ENCODE measurements at regions not wholly inside any gene's neighbourhood (a gene's known extent, or its start where the extent isn't known, plus 50 kb on each side); places are given as distances from the start of the nearest gene placed in this dataset.

GRCh38 chr1:60639287-60639686 lies 443.1 kb upstream of the NFIA start:
- ChIA-PET CTCF (interaction anchor here (1.2 kb wide), 1 partner anchor 358 kb away, joined by 3 read pairs; no protein-coding TSS in a partner anchor), POLR2A (no interaction called here)
- Histone ChIP-seq H3K4me3 (ENCODE audit: low read depth, low read length) (no peak overlapping the region), H3K27me3 (ENCODE audit: control insufficient read depth, insufficient read depth, low read length) (no peaks in the 10 kb centered on the region), H3K9me3 (ENCODE audit: control insufficient read depth, insufficient read depth, low read length) (no peaks in the 10 kb centered on the region; the same call in 1 of the 2 replicates), H3K27ac (ENCODE audit: low read depth, low read length) (no peak overlapping the region)
- TF ChIP-seq, protein P1, sequence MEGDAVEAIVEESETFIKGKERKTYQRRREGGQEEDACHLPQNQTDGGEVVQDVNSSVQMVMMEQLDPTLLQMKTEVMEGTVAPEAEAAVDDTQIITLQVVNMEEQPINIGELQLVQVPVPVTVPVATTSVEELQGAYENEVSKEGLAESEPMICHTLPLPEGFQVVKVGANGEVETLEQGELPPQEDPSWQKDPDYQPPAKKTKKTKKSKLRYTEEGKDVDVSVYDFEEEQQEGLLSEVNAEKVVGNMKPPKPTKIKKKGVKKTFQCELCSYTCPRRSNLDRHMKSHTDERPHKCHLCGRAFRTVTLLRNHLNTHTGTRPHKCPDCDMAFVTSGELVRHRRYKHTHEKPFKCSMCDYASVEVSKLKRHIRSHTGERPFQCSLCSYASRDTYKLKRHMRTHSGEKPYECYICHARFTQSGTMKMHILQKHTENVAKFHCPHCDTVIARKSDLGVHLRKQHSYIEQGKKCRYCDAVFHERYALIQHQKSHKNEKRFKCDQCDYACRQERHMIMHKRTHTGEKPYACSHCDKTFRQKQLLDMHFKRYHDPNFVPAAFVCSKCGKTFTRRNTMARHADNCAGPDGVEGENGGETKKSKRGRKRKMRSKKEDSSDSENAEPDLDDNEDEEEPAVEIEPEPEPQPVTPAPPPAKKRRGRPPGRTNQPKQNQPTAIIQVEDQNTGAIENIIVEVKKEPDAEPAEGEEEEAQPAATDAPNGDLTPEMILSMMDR (IDR thresholded peaks at IDR 0.05; ENCODE audit: low read depth, low read length): no peak
- DNase-seq (ENCODE audit: low read depth, low spot score): no peak

- Histone ChIP-seq H3K4me3 (ENCODE audit: low read depth, low read length) (no peak overlapping the region), H3K27ac (ENCODE audit: low read depth, low read length) (no peak overlapping the region), H3K9me3 (ENCODE audit: control insufficient read depth, insufficient read depth, low read length) (no peaks in the 10 kb centered on the region; the same call in 1 of the 2 replicates), H3K27me3 (ENCODE audit: control insufficient read depth, insufficient read depth, low read length) (no peaks in the 10 kb centered on the region)
- CTCF ChIA-PET: no interaction called here
- DNase-seq (ENCODE audit: low read depth, low spot score): no peak
- POLR2A ChIA-PET: no interaction called here
- TF ChIP-seq, protein P1 (IDR thresholded peaks at IDR 0.05; ENCODE audit: low read depth, low read length): no peak
Measured at GRCh38 chr1:60637651-60638050, 444.7 kb upstream of the NFIA start.

DNA sequence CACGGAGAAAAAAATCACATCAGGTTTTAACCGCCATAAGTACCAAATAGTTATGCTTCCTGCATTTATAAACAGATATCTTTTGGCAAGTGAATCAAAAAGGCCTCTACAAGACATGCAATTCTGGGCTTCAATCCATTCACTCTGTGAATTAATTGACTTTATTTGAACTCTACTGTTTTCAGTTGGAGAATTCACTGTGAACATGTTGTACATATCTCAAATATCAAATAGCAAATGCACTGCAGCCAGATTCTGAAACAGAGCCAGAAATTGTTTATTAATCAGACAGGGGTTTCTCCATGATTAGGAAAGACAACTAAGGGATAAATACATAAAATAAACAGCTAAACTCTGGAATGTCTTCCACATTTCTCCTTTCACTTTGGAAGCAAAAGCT lies 445.4 kb upstream of the NFIA start:
- no peak overlapping the region for H3K4me3 ChIP-seq (ENCODE audit: low read depth, low read length)
- no peak overlapping the region for H3K27ac ChIP-seq (ENCODE audit: low read depth, low read length)
- CTCF ChIA-PET: no interaction called here
- no peaks in the 10 kb centered on the region; the same call in 1 of the 2 replicates for H3K9me3 ChIP-seq (ENCODE audit: control insufficient read depth, insufficient read depth, low read length)
- POLR2A ChIA-PET: no interaction called here
- H3K27me3 ChIP-seq (ENCODE audit: control insufficient read depth, insufficient read depth, low read length): no peaks in the 10 kb centered on the region
- no peak for DNase-seq (ENCODE audit: low read depth, low spot score)
- TF ChIP-seq, protein P1 (IDR thresholded peaks at IDR 0.05; ENCODE audit: low read depth, low read length): no peak

DNA sequence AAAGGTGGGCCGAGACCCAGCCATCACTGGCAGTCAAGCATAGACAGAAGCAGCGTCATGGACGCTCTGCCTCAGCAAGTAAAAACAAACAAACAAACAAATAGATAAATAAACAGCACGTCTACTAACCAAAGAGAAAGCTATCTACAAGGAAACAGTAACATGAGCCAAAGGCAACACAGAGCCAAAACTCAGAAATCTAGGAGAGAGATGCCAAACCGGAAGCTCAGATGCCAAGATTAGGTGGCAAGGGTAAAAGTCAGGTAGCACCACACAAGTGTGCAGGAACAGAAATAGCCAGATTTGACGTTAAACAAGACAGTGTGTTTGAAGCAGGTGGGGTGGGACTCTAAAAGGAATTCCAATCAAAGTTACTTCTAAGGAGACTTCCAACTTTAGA lies 448.3 kb upstream of the NFIA start:
- DNase-seq (ENCODE audit: low read depth, low spot score): no peak
- Histone ChIP-seq H3K4me3 (ENCODE audit: low read depth, low read length) (no peak overlapping the region), H3K27me3 (ENCODE audit: control insufficient read depth, insufficient read depth, low read length) (no peaks in the 10 kb centered on the region), H3K27ac (ENCODE audit: low read depth, low read length) (no peak overlapping the region), H3K9me3 (ENCODE audit: control insufficient read depth, insufficient read depth, low read length) (no peaks in the 10 kb centered on the region)
- ChIA-PET CTCF (interaction anchor here (0.6 kb wide), 1 partner anchor 297 kb away, joined by 5 read pairs; no protein-coding TSS in a partner anchor), POLR2A (no interaction called here)
- TF ChIP-seq, protein P1 (IDR thresholded peaks at IDR 0.05; ENCODE audit: low read depth, low read length): no peak

DNA sequence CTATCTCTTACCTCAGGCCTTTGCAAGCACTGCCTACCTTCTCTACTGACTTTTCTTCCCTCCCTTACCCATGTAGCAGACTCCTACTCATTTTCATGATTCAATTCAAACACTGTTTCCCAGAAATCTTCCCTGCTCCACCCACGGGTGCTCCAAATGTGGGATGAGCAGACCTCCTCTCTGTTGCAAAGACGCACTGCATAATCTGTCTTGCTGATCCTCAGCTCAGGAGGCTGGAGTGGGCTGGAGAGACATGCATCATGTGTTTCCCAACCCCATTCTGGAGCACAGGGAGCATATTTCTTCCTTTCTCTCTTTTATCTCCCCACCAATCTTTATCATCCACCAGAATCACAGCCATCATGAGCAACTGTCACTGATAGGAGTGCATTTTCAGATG lies 459.9 kb upstream of the NFIA start:
- Histone ChIP-seq H3K4me3 (ENCODE audit: low read depth, low read length) (no peak overlapping the region), H3K27me3 (ENCODE audit: control insufficient read depth, insufficient read depth, low read length) (no peaks in the 10 kb centered on the region), H3K27ac (ENCODE audit: low read depth, low read length) (no peak overlapping the region), H3K9me3 (ENCODE audit: control insufficient read depth, insufficient read depth, low read length) (no peaks in the 10 kb centered on the region)
- TF ChIP-seq, protein P1 (IDR thresholded peaks at IDR 0.05; ENCODE audit: low read depth, low read length): no peak
- DNase-seq (ENCODE audit: low read depth, low spot score): no peak
- ChIA-PET POLR2A (no interaction called here), CTCF (no interaction called here)
